CD14-positive monocyte (primary cell): ENCODE measurements at regions not wholly inside any gene's neighbourhood (a gene's known extent, or its start where the extent isn't known, plus 50 kb on each side); places are given as distances from the start of the nearest gene placed in this dataset.

Source experiments
- DNase-seq, 3 donors: peaks; one replicate each; pipeline ENCODE4 v3.0.0-alpha.2; 2011 to 2022
- H2AFZ ChIP-seq: 2 replicates; pipeline ENCODE4 v1.6.0; 2012; ENCODE audit warnings: mild to moderate bottlenecking, low read depth, low read length, inconsistent platforms; ENCODE audit not compliant: insufficient read depth, poor library complexity, severe bottlenecking
- H3K27ac ChIP-seq, 2 donors: 1 replicate in 1 of 2; 2 replicates in 1 of 2; pipeline ENCODE4 v1.5.1; 2012 to 2013; ENCODE audit warnings: low read length in 2 of 2, control low read depth in 1 of 2, inconsistent platforms in 1 of 2, low read depth in 1 of 2, mild to moderate bottlenecking in 1 of 2
- H3K27me3 ChIP-seq, 2 donors: one replicate each; pipeline versions ENCODE4 v1.6.0 to v1.6.1; 2011 to 2013; ENCODE audit warnings: low read length in 2 of 2; ENCODE audit not compliant: control insufficient read depth in 2 of 2, insufficient read depth in 2 of 2
- H3K36me3 ChIP-seq, 2 donors: replicated peaks in 1 of 2; 1 replicate in 1 of 2; 2 replicates in 1 of 2; pipeline versions ENCODE4 v1.5.1 to v1.6.1; 2012 to 2013; ENCODE audit warnings: low read length in 2 of 2, control low read depth in 1 of 2, inconsistent platforms in 1 of 2, mild to moderate bottlenecking in 1 of 2; ENCODE audit not compliant: insufficient read depth in 2 of 2, control insufficient read depth in 1 of 2
- H3K4me1 ChIP-seq, 2 donors: 1 replicate in 1 of 2; 2 replicates in 1 of 2; pipeline versions ENCODE4 v1.5.1 to v1.6.1; 2012 to 2013; ENCODE audit warnings: low read length in 2 of 2, control low read depth in 1 of 2, inconsistent platforms in 1 of 2, mild to moderate bottlenecking in 1 of 2, moderate library complexity in 1 of 2; ENCODE audit not compliant: insufficient read depth in 2 of 2, control insufficient read depth in 1 of 2
- H3K4me2 ChIP-seq: replicated peaks from 2 replicates; pipeline ENCODE3; 2012; ENCODE audit warnings: low read length, moderate library complexity, mild to moderate bottlenecking; ENCODE audit not compliant: poor library complexity, severe bottlenecking; ENCODE audit errors: extremely low read depth
- H3K4me3 ChIP-seq, 3 experiments: fragments of 200-600 bp in 1 of 3; sonication (generic) in 1 of 3; replicated peaks in 1 of 3; 1 replicate in 2 of 3; 2 replicates in 1 of 3; pipeline ENCODE4 v1.5.1; 2011 to 2013; ENCODE audit warnings: low read length in 3 of 3, mild to moderate bottlenecking in 3 of 3, control low read depth in 2 of 3, low read depth in 2 of 3, inconsistent platforms in 1 of 3, moderate library complexity in 1 of 3
- H3K79me2 ChIP-seq: 2 replicates; pipeline ENCODE4 v1.6.0; 2012; ENCODE audit warnings: mild to moderate bottlenecking, control low read depth, inconsistent platforms, low read length, moderate library complexity; ENCODE audit not compliant: insufficient read depth
- H3K9ac ChIP-seq: 2 replicates; pipeline ENCODE4 v1.6.0; 2017; ENCODE audit warnings: low read length, mild to moderate bottlenecking; ENCODE audit not compliant: insufficient read depth, poor library complexity, severe bottlenecking
- H3K9me3 ChIP-seq, 2 donors: replicated peaks in 1 of 2; 1 replicate in 1 of 2; 2 replicates in 1 of 2; pipeline versions ENCODE4 v1.5.1 to v1.6.1; 2012 to 2013; ENCODE audit warnings: low read length in 2 of 2, control low read depth in 1 of 2; ENCODE audit not compliant: control insufficient read depth in 1 of 2, insufficient read depth in 1 of 2
- H4K20me1 ChIP-seq: 2 replicates; pipeline ENCODE4 v1.6.0; 2012; ENCODE audit warnings: mild to moderate bottlenecking, low read length, control low read depth, moderate library complexity; ENCODE audit not compliant: insufficient read depth
- H3K27ac Mint-ChIP-seq, 7 donors: one replicate each; pipeline ENCODE4 v1.8.0; 2020; ENCODE audit warnings: mild to moderate bottlenecking in 7 of 7, mixed read lengths in 7 of 7, moderate library complexity in 6 of 7, inconsistent platforms in 2 of 7
- H3K27me3 Mint-ChIP-seq, 3 donors: one replicate each; pipeline ENCODE4 v1.8.0; 2021 to 2022; ENCODE audit warnings: low read depth in 3 of 3, mild to moderate bottlenecking in 3 of 3, mixed read lengths in 3 of 3, moderate library complexity in 3 of 3, inconsistent platforms in 1 of 3
- H3K36me3 Mint-ChIP-seq, 2 donors: one replicate each; pipeline ENCODE4 v1.8.0; 2020; ENCODE audit warnings: mixed read lengths in 2 of 2, inconsistent platforms in 1 of 2, mild to moderate bottlenecking in 1 of 2
- H3K4me1 Mint-ChIP-seq: one replicate; pipeline ENCODE4 v1.8.0; 2020; ENCODE audit warnings: mild to moderate bottlenecking, mixed read lengths
- H3K4me3 Mint-ChIP-seq, 2 donors: one replicate each; pipeline ENCODE4 v1.8.0; 2020; ENCODE audit warnings: mild to moderate bottlenecking in 2 of 2, mixed read lengths in 2 of 2, moderate library complexity in 1 of 2
- H3K9me3 Mint-ChIP-seq, 7 donors: one replicate each; pipeline ENCODE4 v1.8.0; 2020 to 2022; ENCODE audit warnings: mixed read lengths in 7 of 7, mild to moderate bottlenecking in 6 of 7, moderate library complexity in 6 of 7, inconsistent platforms in 2 of 7
- WGBS: methylation state at CpG from one replicate; pipeline ENCODE4 v1.1.5; 2013; ENCODE audit warnings: missing lambda C conversion rate; ENCODE audit not compliant: insufficient coverage; 5-methylcytosine and 5-hydroxymethylcytosine counted together
- intact Hi-C, 2 donors: fragments of 100-400 bp; cut with micrococcal nuclease; formaldehyde crosslinking; loops; one replicate each; pipeline versions ENCODE4 v1.15.0 to v1.15.1; 2023
- TF ChIP-seq, protein P1 (sequence below): fragments of 200-600 bp; IDR thresholded peaks from one replicate; pipeline ENCODE4 v1.8.0; 2022; ENCODE audit warnings: antibody characterized with exemption, mild to moderate bottlenecking

DNA sequence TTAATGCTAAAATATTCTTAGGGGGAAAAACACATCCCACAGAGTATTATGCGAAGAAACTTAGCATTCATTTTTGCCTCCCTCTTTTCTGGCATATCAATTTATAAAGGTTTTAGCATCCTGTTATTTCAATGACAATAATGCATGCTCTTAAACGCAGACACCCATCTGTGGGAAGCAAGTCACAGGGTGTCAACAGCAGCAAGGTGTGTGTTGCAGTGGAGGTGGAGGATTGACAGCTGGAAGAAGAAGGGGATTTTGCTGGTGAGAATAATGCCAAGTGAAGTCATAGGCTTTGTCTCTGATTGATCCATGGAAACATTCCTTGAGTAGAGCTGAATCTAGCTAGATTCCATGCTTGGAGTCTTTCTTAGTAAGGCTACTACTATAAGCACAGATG lies 498.1 kb downstream of the NPIPA7 start:
- no CpG with 5 or more reads among the region's 2 CpGs for WGBS
- no peak overlapping the region for H3K4me3 ChIP-seq
- H3K79me2 ChIP-seq: no peaks in the 10 kb centered on the region
- Mint-ChIP-seq H3K9me3 (no peaks in the 10 kb centered on the region), H3K4me3 (no peak overlapping the region), H3K4me1 (no peaks in the 10 kb centered on the region), H3K27ac (no peak overlapping the region), H3K36me3 (no peaks in the 10 kb centered on the region), H3K27me3 (peaks cover 0 to 4% (median 3%) of the 10 kb centered on the region in 3 donors)
- intact Hi-C loops: no loop called here
- no peaks in the 10 kb centered on the region for H3K4me1 ChIP-seq
- no peak for DNase-seq
- no peaks in the 10 kb centered on the region for H3K9me3 ChIP-seq
- H3K27ac ChIP-seq: no peak overlapping the region
- no peaks in the 10 kb centered on the region for H3K36me3 ChIP-seq
- H3K27me3 ChIP-seq: no peaks in the 10 kb centered on the region
- TF ChIP-seq, protein P1, sequence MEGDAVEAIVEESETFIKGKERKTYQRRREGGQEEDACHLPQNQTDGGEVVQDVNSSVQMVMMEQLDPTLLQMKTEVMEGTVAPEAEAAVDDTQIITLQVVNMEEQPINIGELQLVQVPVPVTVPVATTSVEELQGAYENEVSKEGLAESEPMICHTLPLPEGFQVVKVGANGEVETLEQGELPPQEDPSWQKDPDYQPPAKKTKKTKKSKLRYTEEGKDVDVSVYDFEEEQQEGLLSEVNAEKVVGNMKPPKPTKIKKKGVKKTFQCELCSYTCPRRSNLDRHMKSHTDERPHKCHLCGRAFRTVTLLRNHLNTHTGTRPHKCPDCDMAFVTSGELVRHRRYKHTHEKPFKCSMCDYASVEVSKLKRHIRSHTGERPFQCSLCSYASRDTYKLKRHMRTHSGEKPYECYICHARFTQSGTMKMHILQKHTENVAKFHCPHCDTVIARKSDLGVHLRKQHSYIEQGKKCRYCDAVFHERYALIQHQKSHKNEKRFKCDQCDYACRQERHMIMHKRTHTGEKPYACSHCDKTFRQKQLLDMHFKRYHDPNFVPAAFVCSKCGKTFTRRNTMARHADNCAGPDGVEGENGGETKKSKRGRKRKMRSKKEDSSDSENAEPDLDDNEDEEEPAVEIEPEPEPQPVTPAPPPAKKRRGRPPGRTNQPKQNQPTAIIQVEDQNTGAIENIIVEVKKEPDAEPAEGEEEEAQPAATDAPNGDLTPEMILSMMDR: no peak
- H4K20me1 ChIP-seq: no peaks in the 10 kb centered on the region
- H3K9ac ChIP-seq: no peak overlapping the region
- no peak overlapping the region for H3K4me2 ChIP-seq
- H2AFZ ChIP-seq: no peak overlapping the region

DNA sequence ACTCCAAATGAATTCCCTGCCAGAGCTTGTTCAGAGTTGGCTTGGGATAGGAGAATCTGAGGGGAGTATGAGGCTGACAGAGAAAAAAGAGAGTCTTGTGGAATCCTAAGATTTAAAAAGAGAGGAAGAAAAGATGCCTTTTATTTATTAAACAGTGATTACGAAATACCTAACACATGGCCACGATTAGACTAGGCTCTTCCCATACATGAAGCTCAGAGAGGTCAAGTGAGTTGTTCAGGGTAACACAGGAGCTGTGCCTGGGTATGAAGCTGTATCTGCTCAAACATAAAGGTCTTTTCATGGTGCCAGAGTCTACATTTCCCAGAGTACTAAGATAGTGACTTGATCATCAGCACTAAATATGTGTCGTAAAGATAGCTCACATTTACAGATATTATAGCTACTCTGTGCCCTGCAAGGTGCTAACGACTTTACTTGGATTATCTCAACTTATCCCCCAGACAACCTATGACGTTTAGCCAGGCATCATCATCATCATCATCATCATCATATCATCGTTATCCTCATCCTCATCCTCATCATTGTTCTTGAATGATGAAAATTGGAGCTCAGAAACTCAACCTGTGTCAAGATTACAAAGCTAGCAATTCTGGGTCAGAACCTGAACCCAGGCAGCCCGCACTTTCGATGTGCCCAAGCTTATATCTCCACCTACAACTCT lies 500.8 kb downstream of the NPIPA7 start:
- H2AFZ ChIP-seq: no peak overlapping the region
- no peaks in the 10 kb centered on the region for H3K36me3 ChIP-seq
- Mint-ChIP-seq H3K4me1 (no peaks in the 10 kb centered on the region), H3K9me3 (no peaks in the 10 kb centered on the region), H3K27me3 (no peaks in the 10 kb centered on the region), H3K4me3 (no peak overlapping the region), H3K36me3 (no peaks in the 10 kb centered on the region), H3K27ac (no peak overlapping the region)
- H3K4me3 ChIP-seq: no peak overlapping the region
- H3K9me3 ChIP-seq: no peaks in the 10 kb centered on the region
- no peak for DNase-seq
- no peak overlapping the region for H3K4me2 ChIP-seq
- TF ChIP-seq, protein P1: no peak
- H3K27ac ChIP-seq: no peak overlapping the region
- WGBS: 80% methylated on average over 6 of the region's 8 CpGs
- no peaks in the 10 kb centered on the region for H3K4me1 ChIP-seq
- H3K27me3 ChIP-seq: no peaks in the 10 kb centered on the region
- H3K9ac ChIP-seq: no peak overlapping the region
- no peaks in the 10 kb centered on the region for H3K79me2 ChIP-seq
- H4K20me1 ChIP-seq: no peaks in the 10 kb centered on the region
- intact Hi-C loops: no loop called here
